Progenitor cell of endocrine pancreas (in vitro differentiated cells): ENCODE measurements at regions not wholly inside any gene's neighbourhood (a gene's known extent, or its start where the extent isn't known, plus 50 kb on each side); places are given as distances from the start of the nearest gene placed in this dataset.

Experiments used
- DNase-seq: peaks from one replicate; pipeline ENCODE4 v3.0.0; 2021; ENCODE audit warnings: low spot score; ENCODE audit not compliant: unreplicated experiment
- H3K27ac Mint-ChIP-seq: 2 replicates; pipeline ENCODE4 v1.8.0; 2021; ENCODE audit warnings: mild to moderate bottlenecking, moderate library complexity, mixed read lengths
- H3K27me3 Mint-ChIP-seq: 2 replicates; pipeline ENCODE4 v1.8.0; 2021; ENCODE audit warnings: mixed read lengths
- H3K36me3 Mint-ChIP-seq: 2 replicates; pipeline ENCODE4 v1.8.0; 2022; ENCODE audit warnings: mixed read lengths; ENCODE audit not compliant: insufficient read depth
- H3K4me1 Mint-ChIP-seq: 2 replicates; pipeline ENCODE4 v1.8.0; 2021; ENCODE audit warnings: low read depth, mixed read lengths
- H3K4me3 Mint-ChIP-seq: 2 replicates; pipeline ENCODE4 v1.8.0; 2021; ENCODE audit warnings: low read depth, mild to moderate bottlenecking, moderate library complexity, mixed read lengths
- H3K9me3 Mint-ChIP-seq: 2 replicates; pipeline ENCODE4 v1.8.0; 2021; ENCODE audit warnings: low read depth, mixed read lengths
- CTCF ChIP-seq: fragments of 200-600 bp; sonication (generic); IDR thresholded peaks from one replicate; pipeline ENCODE4 v1.5.0; 2021; ENCODE audit warnings: antibody characterized with exemption, mild to moderate bottlenecking; ENCODE audit not compliant: unreplicated experiment

GRCh38 chr11:113602483-113602882 lies 103.6 kb downstream of the TMPRSS5 start:
- Mint-ChIP-seq H3K36me3 (no peaks in the 10 kb centered on the region), H3K27ac (no peak overlapping the region), H3K4me3 (no peak overlapping the region), H3K4me1 (peaks cover 2% of the 10 kb centered on the region), H3K27me3 (peaks cover 3% of the 10 kb centered on the region), H3K9me3 (peaks cover 19% of the 10 kb centered on the region)
- no peak for TF ChIP-seq CTCF
- DNase-seq: no peak

- no peak for TF ChIP-seq CTCF
- Mint-ChIP-seq H3K4me3 (no peak overlapping the region), H3K27me3 (peaks cover 3% of the 10 kb centered on the region), H3K9me3 (peaks cover 8% of the 10 kb centered on the region), H3K36me3 (no peaks in the 10 kb centered on the region), H3K4me1 (no peaks in the 10 kb centered on the region), H3K27ac (no peak overlapping the region)
- no peak for DNase-seq
Measured at GRCh38 chr11:113596658-113597057, 109.5 kb downstream of the TMPRSS5 start.

GRCh38 chr11:113595810-113596594 lies 110.1 kb downstream of the TMPRSS5 start:
- Mint-ChIP-seq H3K4me1 (no peaks in the 10 kb centered on the region), H3K27me3 (peaks cover 3% of the 10 kb centered on the region), H3K9me3 (peaks cover 8% of the 10 kb centered on the region), H3K36me3 (no peaks in the 10 kb centered on the region), H3K4me3 (no peak overlapping the region), H3K27ac (no peak overlapping the region)
- no peak for DNase-seq
- no peak for TF ChIP-seq CTCF

- no peaks in the 10 kb centered on the region for H3K36me3 Mint-ChIP-seq
- TF ChIP-seq CTCF: no peak
- H3K9me3 Mint-ChIP-seq: peaks cover 8% of the 10 kb centered on the region
- DNase-seq: no peak
- peaks cover 3% of the 10 kb centered on the region for H3K27me3 Mint-ChIP-seq
- no peak overlapping the region for H3K4me3 Mint-ChIP-seq
- H3K27ac Mint-ChIP-seq: no peak overlapping the region
- no peaks in the 10 kb centered on the region for H3K4me1 Mint-ChIP-seq
Measured at GRCh38 chr11:113593698-113594308, 112.3 kb downstream of the TMPRSS5 start.

GRCh38 chr11:113591117-113591516 lies 115.0 kb downstream of the TMPRSS5 start:
- Mint-ChIP-seq H3K4me3 (no peak overlapping the region), H3K9me3 (peaks cover 3% of the 10 kb centered on the region), H3K27ac (no peak overlapping the region), H3K36me3 (no peaks in the 10 kb centered on the region), H3K4me1 (no peaks in the 10 kb centered on the region), H3K27me3 (no peaks in the 10 kb centered on the region)
- no peak for DNase-seq
- no peak for TF ChIP-seq CTCF
